COLO668 (cell line): ENCODE measurements at regions not wholly inside any gene's neighbourhood (a gene's known extent, or its start where the extent isn't known, plus 50 kb on each side); places are given as distances from the start of the nearest gene placed in this dataset.
A peak's percentile ranks its signal among the peaks of the same experiment; 100 is the strongest.

Experiments used
- DNase-seq: peaks from one replicate; lab custom pipeline; 2025; ENCODE audit not compliant: unreplicated experiment; lab: John Stamatoyannopoulos, UW

DNA sequence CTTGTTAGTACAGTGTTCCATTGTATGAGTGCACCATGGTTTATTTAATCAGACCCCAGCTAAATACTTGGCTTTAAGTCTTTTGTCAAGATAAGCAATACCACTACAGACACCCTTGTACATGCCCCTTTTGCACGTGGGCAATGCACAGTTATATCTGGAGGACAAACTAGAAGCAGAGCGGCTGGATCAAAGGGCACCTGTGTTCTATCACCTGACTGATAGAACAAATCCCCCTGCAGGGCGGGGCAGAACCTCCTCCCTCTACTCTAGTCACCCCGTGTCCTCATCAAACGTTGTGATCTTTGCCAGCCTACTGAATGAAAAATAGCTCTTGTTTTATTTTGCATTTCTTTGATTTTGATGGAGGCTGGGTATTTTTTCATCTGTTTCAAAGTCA is 314.9 kb downstream of the TLE3 start:
- peak; percentile 27 for DNase-seq

DNA sequence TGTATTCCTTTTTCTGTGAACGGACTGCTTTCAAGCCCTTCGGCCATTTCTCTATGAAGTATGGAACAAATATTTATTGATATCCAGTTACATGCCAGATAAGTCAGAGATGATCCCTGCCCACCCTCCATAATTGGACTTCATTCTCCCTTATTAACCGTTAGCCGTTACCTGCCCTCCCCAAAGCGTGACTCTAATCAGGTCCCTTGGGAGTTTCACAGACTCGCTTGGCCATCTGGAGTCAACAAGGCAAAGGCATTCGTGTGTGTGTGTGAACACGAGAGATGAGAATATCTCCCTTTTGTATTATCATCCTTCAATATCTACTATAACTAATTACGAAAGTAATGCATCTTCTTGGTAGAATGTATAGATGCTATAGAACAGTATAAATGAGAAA is 314.5 kb downstream of the TLE3 start:
- no peak for DNase-seq

DNA sequence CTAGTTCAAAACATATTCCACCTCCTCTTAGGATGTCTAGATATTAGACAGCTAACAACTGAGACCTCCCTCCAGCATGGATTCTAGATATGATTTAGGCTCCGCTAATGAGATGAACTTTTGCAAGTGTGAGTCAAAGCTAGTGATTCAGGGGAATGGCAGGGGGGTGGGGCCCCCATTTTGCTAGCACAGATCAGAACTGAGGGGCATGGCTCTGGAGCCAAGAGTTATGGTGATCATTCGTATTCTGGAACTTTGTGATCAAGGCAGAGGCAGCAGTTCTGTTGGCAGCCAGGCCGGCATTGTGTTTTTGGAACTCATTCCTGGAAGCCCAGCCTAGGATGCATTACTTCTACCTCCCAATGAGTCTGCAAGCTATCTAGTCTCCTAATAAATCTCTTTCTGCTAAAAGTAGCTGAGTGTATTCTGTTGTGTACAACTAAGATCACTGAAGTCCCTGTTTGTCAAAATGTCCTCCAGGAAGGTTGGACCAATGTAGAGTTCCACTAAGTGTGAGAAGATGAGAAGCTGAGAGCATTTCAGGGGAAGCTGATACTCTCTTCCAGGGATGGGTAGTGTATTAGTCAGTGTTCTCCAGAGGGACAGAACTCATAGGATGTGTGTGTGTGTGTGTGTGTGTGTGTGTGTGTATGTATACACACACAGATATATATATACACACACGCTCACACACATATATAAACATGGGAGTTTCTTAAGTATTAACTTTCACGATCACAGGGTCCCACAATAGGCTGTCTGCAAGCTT is 312.7 kb downstream of the TLE3 start:
- no peak for DNase-seq

DNA sequence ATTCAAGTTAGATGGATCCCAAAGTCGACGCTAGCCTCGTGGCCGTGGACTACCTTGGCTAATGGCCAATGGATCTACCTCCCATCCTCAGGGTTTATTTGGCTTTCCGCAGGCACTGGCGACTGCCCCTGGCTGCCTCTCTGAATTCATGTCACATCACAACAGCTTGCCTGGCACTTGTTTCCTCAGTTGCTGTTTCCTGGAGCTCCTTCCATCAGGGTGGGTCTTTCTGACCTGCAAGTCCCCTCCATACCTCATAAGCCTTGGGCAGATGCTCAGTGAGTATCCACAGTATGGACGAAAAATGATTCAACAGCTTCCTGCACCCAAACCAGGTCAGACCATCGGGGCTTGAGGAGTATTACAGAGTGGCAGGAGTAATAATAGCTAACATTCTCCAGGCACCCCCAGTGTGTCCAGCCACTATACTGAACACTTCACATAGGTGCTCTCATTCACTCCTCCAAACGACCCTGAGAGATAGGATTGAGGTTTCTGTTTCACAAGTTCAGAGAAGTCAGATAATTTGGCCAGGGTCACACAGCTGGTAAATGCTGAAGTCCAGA is 311.5 kb downstream of the TLE3 start:
- DNase-seq, result no peak

DNA sequence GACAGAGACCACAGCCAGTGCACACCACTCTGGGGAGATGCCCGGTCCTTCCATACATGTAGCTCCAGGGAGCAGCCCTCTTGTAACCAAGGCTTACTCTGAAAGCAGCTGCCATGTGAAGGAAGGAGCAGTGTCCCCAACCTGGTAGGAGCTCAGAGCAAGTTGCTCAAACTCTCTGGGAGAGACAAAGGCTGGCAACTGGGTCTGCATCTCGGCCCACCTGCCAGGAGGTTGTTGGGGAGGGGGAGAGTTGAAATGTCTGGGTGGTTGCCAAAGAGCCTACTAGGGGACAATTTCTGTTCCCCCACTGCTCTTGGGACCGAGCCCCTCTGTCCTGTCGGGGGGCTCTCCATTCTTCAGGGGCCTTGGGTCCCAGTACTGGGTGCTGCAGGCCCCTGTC is 309.9 kb downstream of the TLE3 start:
- no peak for DNase-seq

DNA sequence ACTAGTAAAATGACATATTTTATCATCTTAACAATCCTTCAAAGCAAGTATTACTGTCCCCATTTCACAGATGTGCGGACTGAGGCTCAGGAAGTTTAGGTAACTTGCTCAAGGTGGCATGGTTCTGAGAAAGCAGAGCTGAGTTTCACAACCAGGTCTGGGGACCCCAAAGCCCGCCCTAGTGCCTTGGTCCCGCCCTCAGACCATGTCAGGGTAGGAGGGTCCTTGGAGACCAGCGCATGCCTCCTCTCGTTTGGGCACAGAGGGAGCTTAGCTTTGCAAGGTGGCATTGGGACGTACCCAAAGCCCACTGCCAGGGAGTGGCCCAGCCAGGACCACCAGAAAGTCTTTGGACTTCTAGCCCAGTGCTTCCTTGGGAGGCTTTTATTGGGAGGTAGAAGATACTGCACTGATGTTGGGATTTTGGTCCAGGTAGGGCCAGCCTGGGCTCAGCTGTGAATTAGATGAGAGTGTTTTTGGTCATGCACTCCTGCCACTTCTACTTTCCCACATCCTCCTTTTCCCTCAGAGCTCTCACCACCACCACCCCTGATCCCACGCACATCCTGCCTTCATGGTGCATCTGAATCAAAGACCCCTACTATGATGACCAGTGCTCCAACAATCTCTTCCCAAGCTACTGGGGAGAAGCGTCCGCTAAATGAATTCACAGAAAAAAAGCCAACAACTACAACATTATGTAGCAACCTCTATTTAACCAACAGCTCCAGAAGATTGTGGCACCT is 307.9 kb downstream of the TLE3 start:
- no peak for DNase-seq

DNA sequence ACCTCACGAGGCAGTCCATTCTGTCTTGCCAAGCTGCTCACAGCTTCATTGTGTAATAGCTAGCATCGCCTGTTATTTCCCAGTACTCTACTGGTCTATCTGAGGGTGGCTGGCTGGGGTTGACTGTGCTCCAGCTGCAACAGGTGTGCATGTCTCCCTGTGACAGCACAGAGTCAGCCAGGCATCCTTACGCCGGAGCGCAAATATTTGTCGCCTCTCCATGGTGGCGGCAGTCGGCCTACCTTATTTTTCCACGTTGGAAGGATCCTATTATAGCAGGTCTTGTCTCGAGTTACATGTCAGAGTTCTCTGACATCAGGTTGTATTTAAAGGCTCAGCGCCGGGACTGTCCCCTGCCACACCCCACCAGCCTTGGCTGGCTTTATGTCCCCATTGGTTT is 307.1 kb downstream of the TLE3 start:
- no peak for DNase-seq

DNA sequence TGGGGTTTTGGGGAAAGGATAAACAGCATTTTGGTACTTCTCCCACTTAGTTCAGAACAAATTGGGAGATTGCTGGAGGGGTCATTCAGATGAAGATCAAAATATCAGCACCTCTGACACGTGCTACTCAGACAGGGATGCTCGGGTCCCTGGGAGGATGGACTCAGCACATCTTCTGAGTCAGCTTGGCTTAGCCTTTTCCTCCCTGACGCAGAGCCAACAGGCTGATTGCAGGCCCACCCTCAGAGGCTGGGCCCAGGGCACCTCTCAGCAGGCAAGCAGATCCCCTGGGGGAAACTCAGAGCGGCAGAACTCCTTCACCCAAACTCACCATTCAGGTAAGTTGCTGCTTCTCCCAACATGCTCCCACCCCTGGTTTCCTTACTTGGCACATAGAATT is 304.9 kb downstream of the TLE3 start:
- DNase-seq, result no peak

DNA sequence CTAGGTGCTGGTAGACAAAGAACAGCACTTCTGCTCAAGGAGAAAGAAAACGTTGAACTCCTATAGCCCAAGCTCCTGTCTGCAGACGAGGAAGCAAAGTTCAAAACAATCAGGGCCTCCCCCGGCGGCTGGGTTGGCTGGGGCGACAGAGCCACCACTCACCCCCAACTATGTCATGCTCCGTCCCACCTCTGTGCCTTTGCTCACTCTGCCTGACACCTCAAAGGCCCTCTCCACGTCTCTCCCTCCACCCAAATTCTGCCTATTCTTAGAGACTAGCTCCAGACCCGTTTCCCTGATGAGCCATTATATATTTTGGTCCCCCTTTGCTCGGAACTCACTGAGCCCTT is 304.3 kb downstream of the TLE3 start:
- no peak for DNase-seq

DNA sequence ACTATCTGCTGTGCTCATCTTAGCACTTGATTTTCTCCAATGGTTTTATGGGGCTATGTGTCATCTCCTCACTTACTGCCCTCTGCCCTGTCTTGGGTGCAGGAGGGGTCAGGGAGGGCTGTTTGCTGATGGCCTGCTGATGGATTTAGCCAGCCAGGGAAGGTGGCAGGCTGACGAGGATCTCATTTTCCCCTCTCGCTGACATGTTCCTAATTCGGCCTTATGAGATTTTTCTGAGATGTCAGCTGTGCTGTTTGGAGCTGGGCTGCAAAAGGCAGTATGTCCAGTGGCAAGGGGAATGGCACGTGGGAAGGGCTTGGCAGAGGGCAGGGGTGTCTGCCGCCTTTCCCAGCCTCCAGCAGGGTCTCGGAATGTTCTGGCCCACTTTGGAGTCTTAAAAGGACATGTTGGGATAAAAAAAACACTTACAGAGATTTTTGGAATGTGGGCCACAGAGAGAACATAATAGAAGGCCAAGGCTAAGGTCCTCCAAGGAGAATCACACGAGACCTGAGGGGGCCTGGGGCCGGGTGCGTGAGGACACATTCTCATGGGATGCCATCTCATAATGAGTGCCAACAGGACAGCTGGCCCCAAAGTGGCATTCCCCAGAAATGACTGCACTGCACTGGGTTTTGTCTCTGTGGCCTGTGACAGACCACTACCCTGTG is 303.8 kb downstream of the TLE3 start:
- DNase-seq, result no peak

DNA sequence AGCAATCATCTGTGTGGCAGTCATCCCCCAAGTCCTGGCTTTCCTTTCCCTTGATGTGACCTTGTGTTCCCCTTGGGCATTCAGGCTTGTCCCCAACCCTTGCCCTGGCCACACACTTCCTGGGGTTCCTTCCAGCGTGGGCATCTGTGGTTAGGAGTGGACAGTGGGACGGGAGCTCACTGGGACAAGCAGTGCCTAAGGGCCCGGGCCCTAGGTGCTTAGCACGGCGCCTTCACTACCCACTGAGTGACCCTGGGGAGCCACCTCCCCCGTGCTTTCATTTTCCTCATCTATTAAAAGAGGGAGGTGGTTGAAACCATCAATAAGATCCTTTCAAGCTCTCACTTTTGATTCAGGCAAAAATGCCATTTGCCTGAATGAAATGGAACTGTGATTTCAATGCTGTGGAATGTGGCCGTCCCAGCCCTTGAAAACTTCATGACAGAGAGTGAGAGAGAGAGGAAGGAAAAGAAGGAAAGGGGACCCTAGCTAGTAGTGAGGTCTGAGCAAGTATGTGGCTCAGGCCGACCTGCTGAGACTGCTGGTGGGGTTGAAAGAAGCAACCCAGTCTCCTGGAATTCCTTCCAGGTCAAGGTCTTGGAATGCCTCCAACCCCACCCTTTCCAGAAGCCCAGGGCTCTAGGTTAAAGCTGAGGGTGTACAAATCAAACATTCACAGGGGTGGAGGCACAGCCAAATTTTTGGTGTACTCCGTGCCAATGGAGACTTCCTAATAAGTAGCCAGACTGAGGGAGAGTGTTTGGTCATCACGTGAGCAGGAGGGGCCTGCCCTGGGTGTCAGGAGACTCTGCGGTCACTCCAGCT is 302.9 kb downstream of the TLE3 start:
- DNase-seq, result no peak

DNA sequence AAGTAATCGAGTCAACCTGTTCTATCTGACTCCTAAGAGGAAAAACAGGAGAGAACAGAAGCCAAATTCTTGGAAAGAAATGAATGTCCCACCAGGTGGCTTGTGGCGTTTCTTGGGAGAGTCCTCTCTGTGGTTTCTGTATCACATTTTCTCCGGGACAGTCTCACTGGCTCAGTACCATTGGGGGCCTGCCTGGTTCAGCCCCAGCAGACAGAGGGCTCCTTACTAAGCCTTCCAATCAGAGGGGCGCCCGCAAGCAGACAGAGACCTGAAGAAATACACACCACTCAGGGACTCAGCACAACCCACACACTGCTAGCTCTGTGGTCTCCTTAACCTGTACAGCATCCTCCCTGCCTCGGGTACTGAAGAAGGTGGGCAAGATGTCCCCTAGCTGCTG is 302.1 kb downstream of the TLE3 start:
- no peak for DNase-seq

DNA sequence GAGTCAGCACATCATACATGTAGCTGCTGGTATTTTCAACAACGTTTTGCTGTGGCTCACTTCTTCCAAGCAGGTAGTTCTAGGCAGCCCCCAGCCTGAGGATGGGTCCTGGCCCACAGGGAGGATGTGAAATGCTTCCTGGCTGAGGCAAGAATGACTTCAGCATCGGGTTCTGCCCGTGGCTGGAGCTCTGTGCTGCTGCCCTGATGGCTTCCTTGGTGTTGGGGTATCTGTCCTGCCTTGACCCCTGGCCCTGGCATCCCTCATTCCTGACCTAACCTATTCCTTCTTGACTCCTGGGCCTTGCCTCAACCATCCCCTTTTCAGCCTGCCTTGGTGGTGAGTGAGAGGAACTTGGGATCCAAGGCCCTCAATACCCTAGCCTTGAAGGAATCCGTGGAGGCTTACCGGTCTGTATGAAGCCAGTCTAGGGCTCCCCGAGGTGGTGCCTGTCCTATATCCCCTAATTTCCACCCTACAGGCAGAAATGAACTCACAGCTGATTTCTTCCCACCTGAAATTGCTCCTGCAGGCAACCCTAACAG is 300.6 kb downstream of the TLE3 start:
- DNase-seq, result no peak

DNA sequence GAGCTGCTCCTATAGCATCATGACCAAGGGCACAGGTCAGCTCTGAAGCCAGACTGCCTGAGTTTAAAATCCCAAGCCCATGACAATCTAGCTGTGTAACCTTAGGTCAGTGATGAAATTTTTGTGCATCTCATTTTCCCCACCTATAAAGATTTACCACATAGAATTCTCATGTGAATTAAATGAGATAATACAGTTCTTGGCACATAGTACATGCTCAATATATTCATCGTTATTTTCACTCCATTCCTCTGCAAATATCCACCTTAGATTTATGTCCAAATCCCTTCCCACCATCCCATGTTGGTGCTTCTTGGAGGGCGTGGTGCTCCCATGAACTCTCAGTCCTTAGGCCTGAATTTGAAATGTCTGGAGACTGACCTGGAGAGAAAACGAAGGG is 300.1 kb downstream of the TLE3 start:
- DNase-seq, result no peak

DNA sequence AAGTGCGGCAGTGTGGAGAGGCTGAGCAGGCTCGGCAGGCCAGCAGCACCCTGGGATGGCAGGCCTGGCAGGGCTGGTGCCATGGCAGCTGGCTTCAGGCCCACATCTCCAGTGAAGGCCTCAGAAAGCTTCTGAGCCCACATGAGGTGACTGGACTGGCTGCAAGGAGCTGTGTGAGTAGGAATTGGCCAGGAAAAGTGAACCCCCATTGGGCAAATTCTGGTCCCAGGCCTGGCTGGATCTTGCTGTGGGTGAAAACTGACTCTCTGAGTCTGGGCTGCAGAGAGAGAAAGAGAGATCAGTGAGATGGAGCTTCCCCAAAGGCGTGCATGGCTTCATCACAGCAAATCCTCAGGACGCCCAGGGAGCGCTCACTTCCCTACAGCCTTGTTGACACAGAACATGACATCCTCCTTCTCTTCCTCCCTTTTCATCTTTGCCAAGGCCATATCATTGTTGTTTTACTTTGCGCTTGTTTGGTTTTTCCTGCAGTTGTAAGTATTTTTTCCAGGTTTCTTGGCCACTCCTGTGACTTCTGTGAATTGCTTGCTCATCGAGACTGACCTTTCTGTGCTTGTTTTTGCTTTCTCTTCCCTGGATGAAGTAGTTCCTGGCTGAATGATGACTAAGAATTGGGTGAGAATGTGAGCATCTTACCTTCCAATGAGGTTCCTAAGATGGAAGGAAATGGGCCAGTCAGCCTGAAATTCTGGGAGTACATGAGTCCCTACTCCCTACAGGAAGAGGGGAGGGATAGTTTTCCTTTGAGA is 299.1 kb downstream of the TLE3 start:
- no peak for DNase-seq

DNA sequence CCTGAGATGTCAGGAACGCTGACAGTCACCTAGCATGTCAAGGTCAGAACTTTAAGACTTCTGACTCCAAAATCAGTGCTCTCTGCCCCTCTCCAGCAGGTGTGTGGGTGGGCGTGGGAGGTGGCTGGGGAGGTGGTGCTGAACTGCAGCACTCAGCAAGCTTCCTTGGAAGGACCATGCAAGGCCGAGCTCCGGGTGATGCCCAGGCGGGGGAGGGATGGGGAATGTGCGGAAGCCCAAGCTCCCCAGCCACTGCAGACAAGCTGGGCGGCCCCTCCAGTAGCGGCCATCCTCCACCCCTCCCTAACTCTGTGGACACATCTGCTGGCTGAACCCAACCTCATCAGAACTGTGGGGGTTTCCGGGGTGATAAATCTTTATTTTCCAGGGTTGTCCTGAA is 296.6 kb downstream of the TLE3 start:
- DNase-seq, result no peak

DNA sequence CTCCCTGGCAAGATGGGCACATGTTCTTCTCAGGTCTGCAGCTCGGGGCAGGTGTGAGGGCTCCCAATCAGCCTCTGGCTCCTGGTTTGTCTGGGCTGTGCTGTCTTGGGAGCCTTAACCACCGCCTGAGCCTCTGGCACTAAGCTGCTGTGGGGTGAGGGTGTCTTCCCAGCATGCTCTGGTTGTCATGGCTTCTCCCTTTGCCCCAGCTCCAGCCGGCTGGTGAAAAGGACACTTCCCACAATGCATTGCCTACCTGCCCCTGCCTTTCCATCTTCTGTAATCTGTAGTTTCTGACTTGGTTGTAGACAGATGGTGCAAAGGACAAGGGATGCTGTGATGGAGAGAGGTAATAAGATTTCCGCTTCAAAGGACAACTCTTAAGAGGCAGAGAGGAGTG is 295.3 kb downstream of the TLE3 start:
- no peak for DNase-seq

DNA sequence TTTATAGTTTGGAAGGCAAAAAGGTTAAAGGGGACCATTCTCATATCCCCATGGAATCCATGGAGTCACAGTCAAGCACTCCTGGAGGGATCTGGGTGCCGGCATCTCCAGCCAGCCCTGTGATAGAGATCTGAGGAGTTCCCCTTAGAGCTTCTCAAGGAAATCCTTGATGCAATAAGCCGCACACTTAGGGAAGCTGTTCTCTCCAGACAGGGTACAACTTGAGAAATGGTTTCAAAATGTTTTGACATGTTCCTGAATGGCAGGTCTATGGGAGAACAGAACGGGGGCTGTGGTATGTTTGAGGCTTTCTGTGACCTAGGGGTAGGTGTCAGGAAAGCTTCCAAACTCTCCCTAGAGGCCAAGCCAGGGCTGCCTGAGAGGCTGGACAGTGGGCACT is 292.9 kb downstream of the TLE3 start:
- no peak for DNase-seq

DNA sequence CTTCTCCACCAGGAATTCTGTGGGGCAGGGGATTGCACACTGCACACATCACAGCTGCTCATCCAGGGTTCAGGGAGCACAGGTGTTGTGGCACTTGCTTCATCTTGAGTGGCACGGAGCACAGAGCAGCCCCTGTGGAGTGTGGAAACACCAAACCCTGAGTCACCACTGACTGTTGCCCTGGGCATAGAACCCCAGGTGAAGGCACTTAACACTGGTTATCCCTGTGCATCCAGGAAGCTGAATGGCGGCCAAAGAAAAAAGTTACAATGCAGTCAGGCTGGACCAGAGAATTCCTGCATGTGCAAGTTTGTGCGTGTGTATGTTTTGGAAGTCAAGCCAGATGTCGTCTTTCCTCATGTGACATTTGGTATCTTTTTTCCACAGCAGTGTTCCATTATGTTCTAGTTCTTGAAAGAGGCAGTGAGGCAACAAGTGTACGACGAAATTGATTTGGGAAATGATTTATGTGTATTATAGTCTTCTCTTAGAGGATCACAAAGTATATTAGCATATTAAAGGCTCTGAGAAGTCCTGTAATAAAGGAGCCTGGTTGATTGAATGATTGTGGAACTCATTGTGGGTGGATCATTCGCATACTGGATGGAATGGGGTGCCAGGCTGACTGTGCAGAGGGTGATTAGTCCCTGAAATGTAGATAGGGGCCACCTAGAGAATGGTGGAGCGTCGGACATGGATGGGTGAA is 292.3 kb downstream of the TLE3 start:
- peak; percentile 47 for DNase-seq
